Hypothalamus (tissue), 51 donors: ENCODE measurements at regions not wholly inside any gene's neighbourhood (a gene's known extent, or its start where the extent isn't known, plus 50 kb on each side); places are given as distances from the start of the nearest gene placed in this dataset.
"Not testable (repeated sequence)": the region's sequence is repeated elsewhere in the genome, so short reads cannot be mapped to it uniquely, and the experiment has no call there.

Experiments
- DNase-seq, 51 donors: peaks; one replicate each; lab custom pipeline; 2025; lab: John Stamatoyannopoulos, UW

DNA sequence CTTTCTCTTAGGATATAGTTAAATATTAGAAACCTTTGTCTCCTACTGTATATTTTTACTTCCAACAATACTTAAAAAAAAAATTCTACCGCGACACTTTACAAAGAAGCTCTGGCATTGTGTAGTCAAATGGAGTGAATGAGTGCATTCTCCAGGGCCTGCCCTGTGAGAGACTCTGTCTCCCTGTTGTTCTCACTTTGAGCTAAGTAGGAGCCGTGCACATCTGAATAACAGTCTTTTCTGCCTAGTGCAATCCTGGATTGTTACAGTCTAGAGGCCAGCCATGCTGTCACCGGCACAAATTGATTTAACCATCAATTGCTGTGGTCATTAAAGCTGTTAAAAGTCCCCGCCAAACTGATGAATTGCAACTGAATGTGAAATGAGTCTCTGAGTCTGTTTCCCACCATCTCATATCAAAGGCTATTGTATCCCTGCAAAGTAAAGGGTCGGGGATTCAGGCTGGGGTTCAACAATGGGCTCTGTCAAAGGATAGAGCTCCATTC is 156.0 kb downstream of the RFPL4B start:
- peak in 24 of 51 donors; percentile 1 to 67 (median 18) for DNase-seq

DNA sequence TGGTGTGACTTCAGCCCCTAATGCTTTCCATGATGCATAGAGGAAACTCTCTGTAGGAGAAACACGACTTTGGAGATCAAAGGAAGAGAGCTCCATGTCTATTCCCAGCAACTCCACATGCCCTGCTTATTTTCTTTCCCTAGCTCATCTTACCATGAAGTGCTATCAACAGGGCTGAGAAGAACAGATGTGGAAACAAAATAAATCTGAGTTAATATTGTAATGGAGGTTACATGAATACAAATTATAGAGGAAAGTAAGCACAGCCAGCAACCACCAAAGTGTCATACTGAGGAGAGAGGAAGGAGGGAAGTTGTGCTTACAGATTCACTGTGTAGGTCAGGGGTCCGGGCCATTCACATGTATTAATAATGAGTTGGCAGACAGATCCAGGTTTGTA is 157.5 kb downstream of the RFPL4B start:
- DNase-seq, result no peak

DNA sequence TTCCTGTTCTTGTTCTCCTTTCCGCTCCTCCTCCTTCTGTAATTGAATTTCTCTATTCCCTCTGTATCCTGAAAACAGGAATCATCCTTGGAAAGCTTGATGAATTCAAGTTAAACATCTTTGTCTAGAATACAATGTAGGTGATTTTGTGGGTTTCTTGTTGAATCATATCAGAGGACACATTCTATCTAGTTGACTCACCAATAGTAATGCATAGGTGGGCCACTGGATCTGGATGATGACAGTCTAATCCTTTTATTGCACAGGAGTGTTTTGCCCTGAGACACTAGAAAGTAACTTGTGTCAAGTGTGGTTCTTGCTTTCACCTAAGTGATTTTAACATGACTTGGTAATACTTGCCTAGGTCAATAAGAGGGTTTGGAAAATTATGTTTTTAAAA is 164.3 kb downstream of the RFPL4B start:
- no peak for DNase-seq

DNA sequence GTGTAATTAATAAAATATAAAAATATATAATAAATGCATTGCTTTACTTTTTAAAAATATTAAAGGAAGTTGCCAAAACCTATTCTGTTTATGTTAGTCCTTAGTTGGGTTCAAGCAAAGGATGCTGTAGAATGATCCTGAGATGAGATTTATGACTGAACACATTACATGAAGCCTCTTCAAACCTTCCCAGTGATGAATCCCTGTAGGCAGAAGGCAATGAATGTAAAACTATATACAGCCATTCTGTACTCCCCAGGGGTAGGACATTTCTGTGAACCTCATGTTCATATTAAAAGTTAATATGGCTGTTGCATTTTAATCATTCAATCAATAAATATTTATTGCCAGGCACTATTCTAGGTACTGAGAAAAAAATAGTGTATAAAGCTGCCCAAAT is 166.0 kb downstream of the RFPL4B start:
- DNase-seq, result no peak

DNA sequence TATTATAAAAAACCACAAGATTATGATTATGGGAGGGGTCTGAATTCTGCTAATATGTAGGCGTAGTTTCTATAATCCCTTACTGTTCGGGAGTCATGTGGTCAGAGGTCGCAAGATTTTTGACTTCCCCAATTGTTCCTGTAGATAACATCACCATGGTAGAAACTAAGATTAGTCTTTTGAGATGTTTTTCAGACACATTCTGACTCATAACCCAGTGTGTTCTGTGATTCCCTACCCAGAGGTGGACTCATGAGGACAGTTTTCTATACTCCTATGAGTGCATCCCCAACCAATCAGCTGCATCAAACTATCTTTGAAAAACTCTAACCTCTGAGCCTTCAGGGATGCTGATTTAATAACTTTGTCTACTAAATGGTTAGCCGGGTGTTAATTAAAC is 175.5 kb downstream of the RFPL4B start:
- DNase-seq, result no peak

DNA sequence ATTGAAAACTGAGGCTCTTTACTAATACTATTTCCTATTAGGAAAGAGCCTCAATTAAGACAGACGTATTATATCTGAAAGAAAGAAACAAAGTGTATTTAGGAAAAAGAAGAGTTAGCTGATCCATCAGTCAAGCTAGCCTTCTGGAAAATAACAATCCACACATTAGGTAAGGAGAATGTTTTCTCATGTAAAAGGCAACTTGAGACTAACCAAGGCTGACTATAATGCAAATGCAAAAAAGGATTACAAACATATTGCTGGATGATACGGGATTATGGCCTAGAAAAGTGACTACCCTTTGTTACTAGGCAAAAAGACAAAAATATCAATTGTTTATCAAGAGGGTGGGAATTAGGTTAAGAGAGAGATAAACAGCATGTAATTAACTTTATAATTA is 176.9 kb downstream of the RFPL4B start:
- no peak for DNase-seq

DNA sequence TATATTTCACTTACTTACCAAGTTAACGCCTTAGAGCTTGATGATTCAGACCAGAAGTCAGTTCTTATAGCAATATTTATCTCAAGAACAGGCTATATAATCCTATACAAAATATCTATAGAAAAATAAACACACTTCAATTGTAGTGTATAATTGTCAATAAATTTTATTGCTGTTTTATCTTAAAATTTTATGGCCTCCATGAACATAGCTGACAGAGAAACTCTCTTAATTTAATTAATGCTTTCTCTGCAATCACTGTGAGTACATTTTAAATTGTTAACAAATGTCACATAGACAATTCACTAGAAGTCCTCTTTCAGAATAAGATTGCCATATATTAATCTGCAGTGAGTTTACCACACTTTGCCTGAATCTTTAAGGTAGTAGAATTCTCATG is 178.6 kb downstream of the RFPL4B start:
- DNase-seq, result no peak

DNA sequence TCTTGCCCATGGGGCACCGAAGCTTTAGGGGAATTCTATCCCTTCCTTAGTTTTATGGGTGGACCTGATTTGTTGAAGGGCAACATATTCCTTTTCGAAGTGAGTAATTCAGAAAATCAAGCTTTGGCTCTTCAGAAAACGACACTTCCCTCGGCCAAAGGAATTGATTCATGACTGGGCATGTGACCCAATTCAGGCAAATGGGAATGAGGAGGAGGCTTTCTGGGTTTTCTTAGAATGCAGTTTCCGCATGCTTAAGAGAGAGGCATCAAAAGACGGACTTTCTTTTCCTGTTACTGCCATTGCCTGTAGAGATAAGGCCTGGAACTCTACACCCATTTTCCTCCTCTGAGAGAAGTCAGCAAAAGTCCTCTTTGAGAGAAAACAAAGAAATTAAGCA is 179.5 kb downstream of the RFPL4B start:
- DNase-seq, result no peak

DNA sequence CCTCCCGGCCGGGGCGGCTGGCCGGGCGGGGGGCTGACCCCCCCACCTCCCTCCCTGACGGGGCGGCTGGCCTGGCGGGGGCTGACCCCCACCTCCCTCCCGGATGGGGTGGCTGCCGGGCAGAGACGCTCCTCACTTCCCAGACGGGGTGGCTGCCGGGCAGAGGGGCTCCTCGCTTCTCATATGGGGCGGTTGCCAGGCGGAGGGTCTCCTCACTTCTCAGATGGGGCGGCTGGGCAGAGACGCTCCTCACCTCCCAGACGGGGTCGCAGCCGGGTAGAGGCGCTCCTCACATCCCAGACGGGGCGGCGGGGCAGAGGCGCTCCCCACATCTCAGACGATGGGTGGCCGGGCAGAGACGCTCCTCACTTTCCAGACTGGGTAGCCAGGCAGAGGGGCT is 181.2 kb downstream of the RFPL4B start:
- DNase-seq, result not testable (repeated sequence)

DNA sequence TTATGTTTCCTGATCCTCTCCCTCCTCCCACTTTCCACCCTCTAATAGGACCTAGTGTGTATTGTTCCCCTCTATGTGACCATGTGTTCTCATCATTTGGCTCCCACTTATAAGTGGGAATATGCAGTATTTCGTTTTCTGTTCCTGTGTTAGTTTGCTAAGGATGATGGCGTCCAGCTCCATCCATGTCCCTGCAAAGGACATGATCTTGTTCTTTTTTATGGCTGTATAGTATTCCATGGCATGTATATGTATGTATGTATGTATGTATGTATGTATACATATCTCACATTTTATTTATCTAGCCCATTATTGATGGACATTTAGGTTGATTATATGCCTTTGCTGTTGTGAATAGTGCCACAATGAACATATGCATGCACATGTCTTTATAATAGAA is 188.7 kb downstream of the RFPL4B start:
- DNase-seq, result no peak

DNA sequence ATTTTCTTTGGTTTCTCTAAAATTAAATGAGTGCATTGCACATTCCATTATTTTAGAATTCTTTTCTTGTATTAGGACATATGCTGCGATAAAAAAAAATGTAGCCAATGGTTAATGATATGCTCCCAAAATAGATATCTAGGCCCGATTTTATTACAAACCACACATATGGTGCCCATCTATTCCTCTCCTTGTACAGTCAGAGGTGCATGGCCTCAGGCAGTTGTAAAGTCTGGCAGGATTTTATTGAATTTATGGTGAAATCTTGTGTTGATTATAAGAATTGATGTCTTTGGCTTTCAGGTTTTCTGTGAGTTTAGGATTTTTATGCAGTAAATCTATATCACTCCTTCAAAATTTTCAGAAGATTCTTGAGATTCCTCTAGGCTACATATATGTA is 192.2 kb downstream of the RFPL4B start:
- DNase-seq, result no peak

DNA sequence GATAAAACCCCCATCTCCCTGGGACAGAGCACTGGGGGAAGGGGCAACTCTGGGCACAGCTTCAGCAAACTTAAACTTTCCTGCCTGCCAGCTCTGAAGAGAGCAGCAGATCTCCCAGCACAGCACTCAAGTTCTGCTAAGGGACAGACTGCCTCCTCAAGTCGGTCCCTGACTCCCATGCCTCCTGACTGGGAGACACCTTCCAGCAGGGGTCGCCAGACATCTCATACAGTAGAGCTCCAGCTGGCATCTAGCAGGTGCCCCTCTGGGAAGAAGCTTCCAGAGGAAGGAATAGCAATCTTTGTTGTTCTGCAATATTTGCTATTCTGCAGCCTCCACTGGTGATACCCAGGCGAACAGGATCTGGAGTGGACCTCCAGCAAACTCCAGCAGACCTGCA is 194.7 kb downstream of the RFPL4B start:
- not testable (repeated sequence) for DNase-seq

DNA sequence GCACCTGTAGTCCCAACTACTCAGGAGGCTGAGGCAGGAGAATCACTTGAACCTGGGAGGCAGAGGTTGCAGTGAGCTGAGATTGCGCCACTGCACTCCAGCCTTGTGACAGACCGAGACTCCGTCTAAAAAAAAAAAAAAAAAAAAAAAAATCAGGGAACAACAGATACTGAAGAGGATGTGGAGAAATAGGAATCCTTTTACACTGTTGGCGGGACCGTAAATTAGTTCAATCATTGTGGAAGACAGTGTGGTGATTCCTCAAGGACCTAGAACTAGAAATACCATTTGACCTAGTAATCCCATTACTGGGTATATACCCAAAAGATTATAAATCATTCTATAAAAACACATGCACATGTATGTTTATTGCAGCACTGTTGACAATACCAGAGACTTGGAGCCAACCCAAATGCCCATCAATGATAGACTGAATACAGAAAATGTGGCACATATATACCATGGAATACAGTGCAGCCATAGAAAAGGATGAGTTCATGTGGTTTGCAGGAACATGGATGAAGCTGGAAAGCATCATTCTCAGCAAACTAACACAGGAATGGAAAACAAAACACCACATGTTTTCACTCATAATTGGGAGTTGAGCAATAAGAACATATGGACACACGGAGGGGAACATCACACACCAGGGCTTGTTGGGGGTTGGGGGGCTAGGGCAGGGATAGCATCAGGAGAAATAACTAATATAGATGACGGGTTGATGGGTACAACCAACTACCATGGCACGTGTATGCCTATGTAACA is 200.4 kb downstream of the RFPL4B start:
- DNase-seq, result not testable (repeated sequence)

DNA sequence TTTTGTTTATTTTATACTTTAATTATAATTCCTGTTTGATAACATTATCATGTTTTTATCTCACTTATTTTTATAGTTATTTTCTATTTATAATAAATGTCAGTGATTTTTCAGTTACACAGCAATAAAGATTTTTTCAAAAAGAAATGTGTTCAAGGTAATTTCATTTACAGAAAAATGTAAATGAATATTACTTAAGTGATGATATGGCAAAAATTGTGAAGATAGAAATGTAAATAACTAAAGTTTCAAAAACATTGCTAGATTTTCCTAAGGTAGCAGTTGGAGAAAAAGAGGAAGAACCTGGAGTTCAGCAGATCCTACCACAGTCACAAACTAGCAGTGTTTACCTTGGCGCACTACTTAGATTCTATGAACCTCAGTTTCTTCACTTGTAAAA is 202.6 kb downstream of the RFPL4B start:
- DNase-seq, result no peak

DNA sequence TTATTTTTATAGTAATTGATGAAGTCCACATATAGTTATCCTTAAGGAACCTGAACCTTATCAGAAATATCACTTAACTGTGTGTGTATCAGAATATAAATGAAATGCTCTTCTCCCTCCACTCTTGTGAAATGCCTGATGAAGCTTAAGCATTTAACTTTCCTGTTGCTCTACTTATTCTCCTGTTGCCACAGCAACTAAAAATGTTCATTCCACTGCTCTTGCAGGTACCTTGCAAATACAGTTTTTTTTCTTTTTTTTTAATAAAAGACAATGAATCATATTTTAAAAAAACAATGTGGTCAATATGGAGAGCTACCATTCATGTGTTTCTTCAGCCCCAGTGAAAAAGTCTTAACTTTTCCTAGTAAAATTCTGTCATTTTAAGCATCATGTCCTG is 210.3 kb downstream of the RFPL4B start:
- DNase-seq, result no peak

DNA sequence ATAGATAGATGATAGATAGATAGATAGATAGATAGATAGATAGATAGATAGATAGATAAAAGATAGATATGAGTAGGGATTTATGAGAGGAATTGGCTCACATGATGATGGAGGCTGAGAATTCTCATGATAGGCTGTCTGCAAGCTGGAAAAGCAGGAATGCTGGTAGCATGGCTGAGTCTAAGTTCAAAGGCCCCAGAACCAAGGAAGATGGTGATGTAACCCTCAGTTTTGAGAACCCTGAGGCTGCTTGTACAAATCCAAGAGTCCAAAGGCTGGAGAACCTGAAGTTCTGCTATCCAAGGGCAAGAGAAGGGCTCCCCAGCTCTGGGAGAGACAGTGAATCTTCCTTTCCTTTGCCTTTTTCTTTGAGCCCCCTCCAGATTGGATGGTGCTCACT is 210.8 kb downstream of the RFPL4B start:
- DNase-seq, result no peak

DNA sequence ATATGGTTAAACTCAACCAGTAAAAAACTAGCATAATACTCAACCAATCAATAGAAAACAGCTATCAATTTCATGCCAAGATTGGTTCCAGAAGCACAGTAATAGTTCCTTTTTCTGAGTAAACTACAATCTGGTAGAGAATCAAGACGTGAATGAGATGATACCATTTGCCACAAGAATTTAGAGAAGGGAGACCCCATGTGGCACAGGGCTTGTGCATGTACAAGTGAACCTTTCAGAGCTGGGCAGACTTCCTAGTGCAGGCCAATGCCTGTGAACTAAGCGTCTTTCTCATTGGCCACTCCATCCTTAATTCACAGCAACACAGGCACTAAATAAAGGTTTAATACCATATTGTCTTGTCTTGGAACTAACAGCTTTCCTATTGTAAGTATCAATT is 213.5 kb downstream of the RFPL4B start:
- peak in 2 of 51 donors; percentile 4 to 8 for DNase-seq

DNA sequence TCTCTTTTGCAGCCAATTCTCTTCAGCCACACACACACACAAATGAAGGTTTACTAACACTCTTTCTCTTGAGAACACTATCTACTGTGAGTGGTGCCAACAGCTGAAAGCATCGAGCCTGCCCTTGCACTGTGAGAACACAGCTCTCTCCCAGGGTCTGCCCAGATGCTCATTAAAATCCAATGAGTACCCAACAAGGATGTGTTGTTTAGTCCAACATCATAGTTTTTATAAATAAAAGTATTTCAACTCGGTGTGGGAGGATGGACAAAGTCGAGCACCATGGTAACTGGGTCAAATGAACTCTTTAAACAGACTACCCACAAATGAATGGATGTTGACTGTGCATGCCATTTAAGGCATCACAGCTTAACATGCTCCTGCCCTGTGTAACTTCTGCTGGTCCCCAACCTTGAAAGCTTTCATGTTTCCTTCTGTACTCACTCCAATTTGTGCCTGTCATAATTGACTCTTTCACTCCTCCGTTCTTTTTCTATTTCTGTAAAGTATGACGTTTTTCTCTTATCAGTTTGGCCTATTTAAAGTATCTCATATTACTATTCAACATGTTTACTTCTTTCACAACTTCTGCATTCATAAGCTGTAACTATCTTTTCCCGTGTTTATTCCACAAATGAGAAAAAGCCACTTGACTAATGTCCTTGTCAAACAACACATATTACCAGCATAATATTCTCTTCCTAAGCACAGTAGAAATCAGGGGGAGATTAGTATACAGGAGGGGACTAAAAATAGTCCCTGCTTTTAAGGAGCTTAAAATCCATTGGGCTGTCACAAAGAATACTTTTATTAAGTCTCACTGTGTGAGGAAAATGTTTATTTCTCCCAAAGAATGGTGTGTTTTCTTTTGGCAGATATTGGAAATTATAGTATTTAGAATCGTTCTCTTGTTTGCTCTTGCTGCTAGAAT is 215.4 kb downstream of the RFPL4B start:
- DNase-seq, result peak in 30 of 51 donors; percentile 6 to 83 (median 34)

DNA sequence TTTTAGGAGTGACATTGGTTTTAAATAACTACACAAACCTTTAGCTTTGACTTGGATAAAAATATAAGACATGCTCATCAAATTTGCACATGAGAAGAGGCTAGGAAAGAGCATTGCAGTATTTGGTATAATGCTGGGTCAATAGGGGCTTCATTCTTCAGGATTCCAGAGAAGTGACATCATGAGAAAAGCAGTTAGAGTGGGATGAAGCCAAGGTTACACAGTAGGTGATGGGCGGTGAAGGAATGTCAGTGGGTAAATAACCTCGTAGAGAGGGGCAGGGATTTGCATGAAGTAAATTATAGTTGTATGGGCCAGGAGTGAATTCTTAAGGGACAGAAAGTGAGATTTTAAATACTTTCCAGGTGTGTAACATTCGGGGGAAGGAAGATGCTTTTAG is 216.2 kb downstream of the RFPL4B start:
- DNase-seq, result no peak

DNA sequence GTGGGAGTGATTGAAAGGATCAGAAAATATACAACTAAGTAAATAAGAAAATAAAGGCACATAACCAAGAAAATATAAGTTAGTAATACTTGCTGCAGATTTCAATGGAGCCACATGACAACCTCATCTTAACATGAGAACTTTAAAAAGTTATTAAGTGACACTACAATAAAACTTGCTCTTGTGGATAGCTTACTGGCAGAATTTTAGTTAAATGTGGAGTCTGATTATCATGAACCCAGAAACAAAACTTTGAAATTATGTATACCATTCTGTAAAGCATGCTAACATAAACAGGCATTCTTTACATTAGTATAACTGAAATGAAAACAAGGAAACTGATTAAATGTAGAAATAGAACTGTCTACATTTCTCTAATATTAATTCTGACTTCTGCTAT is 220.9 kb downstream of the RFPL4B start:
- DNase-seq, result no peak

DNA sequence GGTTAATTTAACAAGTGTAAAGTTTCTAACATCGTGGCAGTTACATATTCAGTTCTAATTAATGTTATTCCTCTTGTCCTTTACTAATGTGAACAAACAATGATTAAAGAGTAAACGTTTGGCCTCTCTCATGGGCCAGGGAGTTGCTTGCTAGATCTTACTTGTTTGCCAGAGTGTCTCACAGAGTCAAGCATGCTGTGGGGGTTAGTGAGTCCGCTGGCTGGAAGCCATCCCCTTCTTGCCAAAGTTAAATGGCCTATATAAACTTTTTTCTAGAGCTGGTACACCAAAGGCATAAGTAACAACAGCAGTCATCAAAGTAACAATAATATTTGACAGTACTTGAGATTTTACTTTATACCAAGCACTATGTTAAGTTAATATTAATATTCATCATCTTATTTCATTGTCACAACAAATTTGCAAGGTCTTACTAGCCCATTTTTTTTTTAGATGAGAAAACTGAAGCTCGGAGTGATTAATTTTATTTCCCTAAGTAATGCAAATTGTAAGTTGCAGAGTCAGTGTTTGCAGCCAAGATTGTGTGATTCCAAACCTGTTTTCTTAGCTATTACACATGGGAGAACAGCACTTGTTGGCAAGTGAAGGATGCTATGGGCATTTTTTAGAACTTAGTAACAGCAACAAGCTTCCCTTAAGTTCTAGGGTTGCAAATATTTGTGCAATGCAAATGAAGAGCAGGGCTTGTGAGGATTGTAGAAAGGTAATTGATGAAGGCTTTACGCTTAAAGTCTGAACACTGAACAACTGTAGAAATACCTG is 224.5 kb downstream of the RFPL4B start:
- peak in 23 of 51 donors; percentile 3 to 62 (median 32) for DNase-seq
